Activated B cell treated with CpG ODN at 0.5 μM for 24 hours (primary cell): ENCODE measurements at regions not wholly inside any gene's neighbourhood (a gene's known extent, or its start where the extent isn't known, plus 50 kb on each side); places are given as distances from the start of the nearest gene placed in this dataset.

ENCODE experiments used
- ATAC-seq: fragments of 200-7000 bp; cut with Tn5 transposase; one replicate; pipeline ENCODE4 v1.10.0; 2021; ENCODE audit warnings: low read depth, mild to moderate bottlenecking, moderate library complexity
- CTCF ChIA-PET: fragments of 350-600 bp; sonication (Branson Sonifier 250); formaldehyde crosslinking; loops from one replicate; lab custom pipeline; 2021; ENCODE audit warnings: antibody characterized with exemption; lab: Charles Lee
- POLR2A ChIA-PET: fragments of 350-600 bp; sonication (Branson Sonifier 250); formaldehyde crosslinking; loops from one replicate; lab custom pipeline; 2021; ENCODE audit warnings: antibody characterized with exemption; lab: Charles Lee
- DNase-seq: peaks from one replicate; pipeline ENCODE4 v3.0.0; 2022
- H3K27ac Mint-ChIP-seq: one replicate; pipeline ENCODE4 v1.8.0; 2020; ENCODE audit warnings: mixed read lengths
- H3K27me3 Mint-ChIP-seq: one replicate; pipeline ENCODE4 v1.8.0; 2021; ENCODE audit warnings: mixed read lengths
- H3K36me3 Mint-ChIP-seq: one replicate; pipeline ENCODE4 v1.8.0; 2021; ENCODE audit warnings: low read depth, mixed read lengths
- H3K4me1 Mint-ChIP-seq: one replicate; pipeline ENCODE4 v1.8.0; 2021; ENCODE audit warnings: mixed read lengths
- H3K4me3 Mint-ChIP-seq: one replicate; pipeline ENCODE4 v1.8.0; 2020; ENCODE audit warnings: mild to moderate bottlenecking, mixed read lengths
- H3K9me3 Mint-ChIP-seq: one replicate; pipeline ENCODE4 v1.8.0; 2020; ENCODE audit warnings: mixed read lengths
- CTCF ChIP-seq: fragments of 200-600 bp; IDR thresholded peaks from one replicate; pipeline ENCODE4 v1.8.0; 2022; ENCODE audit warnings: antibody characterized with exemption, mild to moderate bottlenecking
- intact Hi-C: fragments of 100-400 bp; cut with micrococcal nuclease; formaldehyde crosslinking; loops from one replicate; pipeline ENCODE4 v1.15.1; 2024

DNA sequence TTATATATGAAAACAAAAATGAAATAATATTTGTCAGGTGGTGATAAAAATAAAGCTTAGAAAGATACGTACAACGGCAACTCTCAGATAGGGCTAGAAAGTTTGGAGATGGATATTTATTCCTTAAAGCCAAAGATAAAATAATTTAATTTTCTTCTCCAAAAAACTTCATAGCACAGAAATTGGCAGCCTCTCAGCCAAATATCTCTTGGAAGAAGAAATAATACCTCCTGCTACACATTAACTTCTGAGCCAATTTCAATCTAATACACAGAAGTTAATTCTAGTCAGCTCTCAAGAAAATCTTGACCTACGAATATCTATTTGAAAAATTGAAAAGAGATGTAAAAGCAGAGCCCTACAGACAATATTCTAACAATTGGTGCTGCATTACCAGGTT, 122.4 kb downstream of the TES start:
- Mint-ChIP-seq H3K4me3 (no peak overlapping the region), H3K4me1 (no peaks in the 10 kb centered on the region), H3K9me3 (no peaks in the 10 kb centered on the region), H3K27ac (no peak overlapping the region), H3K27me3 (no peaks in the 10 kb centered on the region), H3K36me3 (no peaks in the 10 kb centered on the region)
- no peak for TF ChIP-seq CTCF
- no peak for DNase-seq
- ATAC-seq: no peak
- ChIA-PET CTCF (no interaction called here), POLR2A (no interaction called here)
- intact Hi-C loops: no loop called here

- ChIA-PET CTCF (no interaction called here), POLR2A (no interaction called here)
- ATAC-seq (no peak), DNase-seq (no peak)
- H3K4me3 Mint-ChIP-seq: no peak overlapping the region
- no peaks in the 10 kb centered on the region for H3K36me3 Mint-ChIP-seq
- intact Hi-C loops: no loop called here
- no peak overlapping the region for H3K27ac Mint-ChIP-seq
- no peak for TF ChIP-seq CTCF
- H3K4me1 Mint-ChIP-seq: no peaks in the 10 kb centered on the region
- no peaks in the 10 kb centered on the region for H3K9me3 Mint-ChIP-seq
- H3K27me3 Mint-ChIP-seq: peaks cover 2% of the 10 kb centered on the region
These were observed 124.2 kb downstream of the TES start for GRCh38 chr7:116334555-116334954.

GRCh38 chr7:116337018-116337417, 126.7 kb downstream of the TES start:
- TF ChIP-seq CTCF: no peak
- H3K36me3 Mint-ChIP-seq: no peaks in the 10 kb centered on the region
- ChIA-PET CTCF (no interaction called here), POLR2A (no interaction called here)
- peaks cover 4% of the 10 kb centered on the region for H3K4me1 Mint-ChIP-seq
- H3K9me3 Mint-ChIP-seq: no peaks in the 10 kb centered on the region
- peaks cover 2% of the 10 kb centered on the region for H3K27me3 Mint-ChIP-seq
- DNase-seq (no peak), ATAC-seq (no peak)
- intact Hi-C loops: no loop called here
- H3K27ac Mint-ChIP-seq: no peak overlapping the region
- H3K4me3 Mint-ChIP-seq: no peak overlapping the region

DNA sequence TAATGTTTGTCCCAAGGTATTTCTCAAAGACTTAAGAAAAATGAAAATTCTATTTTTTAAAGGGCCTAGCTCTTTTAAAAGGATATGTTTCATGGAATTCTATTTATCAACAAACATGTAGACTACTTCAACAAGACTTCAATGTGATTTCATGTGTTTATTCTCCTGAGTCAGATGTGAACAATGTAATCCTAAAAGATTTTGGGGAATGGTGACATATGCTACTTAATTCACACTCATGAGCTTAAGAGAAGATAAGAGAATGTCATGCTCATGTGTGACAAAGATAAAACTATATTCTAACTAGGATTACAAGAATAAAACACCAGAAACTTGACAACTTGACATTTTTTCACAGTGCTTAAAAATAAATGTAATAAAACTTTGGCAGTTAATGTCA, 127.5 kb downstream of the TES start:
- ChIA-PET POLR2A (no interaction called here), CTCF (no interaction called here)
- TF ChIP-seq CTCF: no peak
- ATAC-seq (no peak), DNase-seq (no peak)
- Mint-ChIP-seq H3K9me3 (no peaks in the 10 kb centered on the region), H3K27me3 (peaks cover 2% of the 10 kb centered on the region), H3K27ac (no peak overlapping the region), H3K36me3 (no peaks in the 10 kb centered on the region), H3K4me3 (no peak overlapping the region), H3K4me1 (peaks cover 4% of the 10 kb centered on the region)
- intact Hi-C loops: no loop called here

- Mint-ChIP-seq H3K27ac (no peak overlapping the region), H3K9me3 (no peaks in the 10 kb centered on the region), H3K36me3 (no peaks in the 10 kb centered on the region), H3K4me1 (peaks cover 4% of the 10 kb centered on the region), H3K4me3 (no peak overlapping the region), H3K27me3 (peaks cover 2% of the 10 kb centered on the region)
- intact Hi-C loops: no loop called here
- ATAC-seq (no peak), DNase-seq (no peak)
- ChIA-PET POLR2A (no interaction called here), CTCF (no interaction called here)
- TF ChIP-seq CTCF: no peak
These were observed 129.2 kb downstream of the TES start for GRCh38 chr7:116339564-116339963.
